ENCODE measurements at regions not wholly inside any gene's neighbourhood (a gene's known extent, or its start where the extent isn't known, plus 50 kb on each side); places are given as distances from the start of the nearest gene placed in this dataset.
"Not testable (repeated sequence)": the region's sequence is repeated elsewhere in the genome, so short reads cannot be mapped to it uniquely, and the experiment has no call there.

DNA sequence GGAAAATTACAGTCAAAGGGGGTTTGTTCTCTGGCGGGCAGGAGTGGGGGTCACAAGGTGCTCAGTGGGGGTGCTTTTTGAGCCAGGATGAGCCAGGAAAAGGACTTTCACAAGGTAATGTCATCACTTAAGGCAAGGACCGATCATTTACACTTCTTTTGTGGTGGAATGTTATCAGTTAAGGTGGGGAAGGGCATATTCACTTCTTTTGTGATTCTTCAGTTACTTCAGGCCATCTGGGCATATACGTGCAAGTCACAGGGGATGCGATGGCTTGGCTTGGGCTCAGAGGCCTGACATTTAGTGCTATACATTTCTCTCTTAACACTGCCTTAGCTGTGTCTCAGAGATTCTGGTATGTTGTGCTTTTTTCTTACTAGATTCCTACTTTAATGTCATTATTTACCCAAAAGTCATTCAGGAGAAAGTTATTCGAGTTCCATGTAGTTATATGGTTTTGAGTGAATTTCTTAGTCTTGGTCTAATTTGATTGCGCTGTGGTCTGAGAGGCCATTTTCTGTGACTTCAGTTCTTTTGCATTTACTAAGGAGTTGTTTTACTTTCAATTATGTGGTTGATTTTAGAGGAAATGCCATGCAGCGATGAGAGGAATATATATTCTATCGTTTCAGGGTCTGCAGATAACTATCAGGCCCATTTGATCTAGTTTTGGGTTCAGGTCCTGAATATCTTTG is 416.2 kb upstream of the EPHA7 start:
- TF ChIP-seq ZNF720 (CRISPR knock-in tag; IDR thresholded peaks at IDR 0.05); ZNF274 (CRISPR knock-in tag; IDR thresholded peaks at IDR 0.05); ZNF318 (CRISPR knock-in tag; IDR thresholded peaks at IDR 0.05); MAFK (conservative IDR thresholded peaks at IDR 0.05 in 1 of 2, IDR thresholded peaks at IDR 0.05 in 1 of 2; ENCODE audit: low read length in 2 of 2); PHF8 (CRISPR knock-in tag; IDR thresholded peaks at IDR 0.05); POLR2A (IDR thresholded peaks at IDR 0.05; ENCODE audit: insufficient read depth in 1 of 2, low read depth in 2 of 2, low read length in 2 of 2); PHF20 (CRISPR knock-in tag; IDR thresholded peaks at IDR 0.05); ZC3H13 (CRISPR knock-in tag; IDR thresholded peaks at IDR 0.05); POLR2AphosphoS2 (IDR thresholded peaks at IDR 0.05; ENCODE audit: low read depth, low read length); NFE2 (CRISPR knock-in tag; IDR thresholded peaks at IDR 0.05); MBNL3 (CRISPR knock-in tag; conservative IDR thresholded peaks at IDR 0.05); ZFP41 (CRISPR knock-in tag; IDR thresholded peaks at IDR 0.05; ENCODE audit: borderline replicate concordance): not testable (repeated sequence)
- TF ChIP-seq, protein P1, sequence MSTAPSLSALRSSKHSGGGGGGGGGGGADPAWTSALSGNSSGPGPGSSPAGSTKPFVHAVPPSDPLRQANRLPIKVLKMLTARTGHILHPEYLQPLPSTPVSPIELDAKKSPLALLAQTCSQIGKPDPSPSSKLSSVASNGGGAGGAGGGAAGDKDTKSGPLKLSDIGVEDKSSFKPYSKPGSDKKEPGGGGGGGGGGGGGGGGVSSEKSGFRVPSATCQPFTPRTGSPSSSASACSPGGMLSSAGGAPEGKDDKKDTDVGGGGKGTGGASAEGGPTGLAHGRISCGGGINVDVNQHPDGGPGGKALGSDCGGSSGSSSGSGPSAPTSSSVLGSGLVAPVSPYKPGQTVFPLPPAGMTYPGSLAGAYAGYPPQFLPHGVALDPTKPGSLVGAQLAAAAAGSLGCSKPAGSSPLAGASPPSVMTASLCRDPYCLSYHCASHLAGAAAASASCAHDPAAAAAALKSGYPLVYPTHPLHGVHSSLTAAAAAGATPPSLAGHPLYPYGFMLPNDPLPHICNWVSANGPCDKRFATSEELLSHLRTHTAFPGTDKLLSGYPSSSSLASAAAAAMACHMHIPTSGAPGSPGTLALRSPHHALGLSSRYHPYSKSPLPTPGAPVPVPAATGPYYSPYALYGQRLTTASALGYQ (CRISPR knock-in tag; IDR thresholded peaks at IDR 0.05): not testable (repeated sequence)
- TF ChIP-seq, protein P2, sequence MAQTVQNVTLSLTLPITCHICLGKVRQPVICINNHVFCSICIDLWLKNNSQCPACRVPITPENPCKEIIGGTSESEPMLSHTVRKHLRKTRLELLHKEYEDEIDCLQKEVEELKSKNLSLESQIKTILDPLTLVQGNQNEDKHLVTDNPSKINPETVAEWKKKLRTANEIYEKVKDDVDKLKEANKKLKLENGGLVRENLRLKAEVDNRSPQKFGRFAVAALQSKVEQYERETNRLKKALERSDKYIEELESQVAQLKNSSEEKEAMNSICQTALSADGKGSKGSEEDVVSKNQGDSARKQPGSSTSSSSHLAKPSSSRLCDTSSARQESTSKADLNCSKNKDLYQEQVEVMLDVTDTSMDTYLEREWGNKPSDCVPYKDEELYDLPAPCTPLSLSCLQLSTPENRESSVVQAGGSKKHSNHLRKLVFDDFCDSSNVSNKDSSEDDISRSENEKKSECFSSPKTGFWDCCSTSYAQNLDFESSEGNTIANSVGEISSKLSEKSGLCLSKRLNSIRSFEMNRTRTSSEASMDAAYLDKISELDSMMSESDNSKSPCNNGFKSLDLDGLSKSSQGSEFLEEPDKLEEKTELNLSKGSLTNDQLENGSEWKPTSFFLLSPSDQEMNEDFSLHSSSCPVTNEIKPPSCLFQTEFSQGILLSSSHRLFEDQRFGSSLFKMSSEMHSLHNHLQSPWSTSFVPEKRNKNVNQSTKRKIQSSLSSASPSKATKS (CRISPR knock-in tag; IDR thresholded peaks at IDR 0.05): not testable (repeated sequence)

Measured in HepG2 (cell line).